LoVo (cell line): ENCODE measurements at regions not wholly inside any gene's neighbourhood (a gene's known extent, or its start where the extent isn't known, plus 50 kb on each side); places are given as distances from the start of the nearest gene placed in this dataset.

ENCODE experiments used
- DNase-seq: peaks from one replicate; pipeline ENCODE4 v3.0.0-alpha.2; 2016; ENCODE audit warnings: low spot score

- DNase-seq: no peak
Observed at GRCh38 chr5:133686566-133686965, 74.2 kb upstream of the FSTL4 start.

- no peak for DNase-seq
Observed at GRCh38 chr5:133685402-133686018, 73.2 kb upstream of the FSTL4 start.

- no peak for DNase-seq
Observed at GRCh38 chr5:133683646-133684596, 71.6 kb upstream of the FSTL4 start.

- no peak for DNase-seq
Observed at GRCh38 chr5:133682451-133682850, 70.1 kb upstream of the FSTL4 start.

- DNase-seq: no peak
Observed at GRCh38 chr5:133681896-133682295, 69.6 kb upstream of the FSTL4 start.

- DNase-seq: no peak
Observed at GRCh38 chr5:133680830-133681565, 68.7 kb upstream of the FSTL4 start.

GRCh38 chr5:133679534-133679933 is 67.2 kb upstream of the FSTL4 start:
- DNase-seq: no peak

- DNase-seq: no peak
Observed at GRCh38 chr5:133675376-133676154, 63.2 kb upstream of the FSTL4 start.

GRCh38 chr5:133670336-133670735 is 58.0 kb upstream of the FSTL4 start:
- no peak for DNase-seq

GRCh38 chr5:133669472-133669871 is 57.1 kb upstream of the FSTL4 start:
- no peak for DNase-seq

- no peak for DNase-seq
Observed at GRCh38 chr5:133668458-133668857, 56.1 kb upstream of the FSTL4 start.

- no peak for DNase-seq
Observed at GRCh38 chr5:133667217-133667616, 54.9 kb upstream of the FSTL4 start.

GRCh38 chr5:133665571-133665970 is 53.2 kb upstream of the FSTL4 start:
- no peak for DNase-seq

GRCh38 chr5:133664422-133664821 is 52.1 kb upstream of the FSTL4 start:
- DNase-seq: peak; percentile 63

GRCh38 chr5:133663397-133664054 is 51.2 kb upstream of the FSTL4 start:
- no peak for DNase-seq

- peak; percentile 10 for DNase-seq
Observed at GRCh38 chr5:133662578-133662977, 50.2 kb upstream of the FSTL4 start.
